GM21717 (cell line): ENCODE measurements at regions not wholly inside any gene's neighbourhood (a gene's known extent, or its start where the extent isn't known, plus 50 kb on each side); places are given as distances from the start of the nearest gene placed in this dataset.
A peak's percentile ranks its signal among the peaks of the same experiment; 100 is the strongest.
"Not testable (repeated sequence)": the region's sequence is repeated elsewhere in the genome, so short reads cannot be mapped to it uniquely, and the experiment has no call there.

Experiments
- ATAC-seq: cut with Tn5 transposase; IDR thresholded peaks from one replicate; pipeline ENCODE4 v1.9.1; 2021; ENCODE audit warnings: mild to moderate bottlenecking, moderate library complexity; ENCODE audit not compliant: unreplicated experiment

GRCh38 chr2:89537862-89538261 is 846.4 kb downstream of the RPIA start:
- not testable (repeated sequence) for ATAC-seq

- ATAC-seq: not testable (repeated sequence)
Measured at GRCh38 chr2:89544110-89544509, 852.6 kb downstream of the RPIA start.

DNA sequence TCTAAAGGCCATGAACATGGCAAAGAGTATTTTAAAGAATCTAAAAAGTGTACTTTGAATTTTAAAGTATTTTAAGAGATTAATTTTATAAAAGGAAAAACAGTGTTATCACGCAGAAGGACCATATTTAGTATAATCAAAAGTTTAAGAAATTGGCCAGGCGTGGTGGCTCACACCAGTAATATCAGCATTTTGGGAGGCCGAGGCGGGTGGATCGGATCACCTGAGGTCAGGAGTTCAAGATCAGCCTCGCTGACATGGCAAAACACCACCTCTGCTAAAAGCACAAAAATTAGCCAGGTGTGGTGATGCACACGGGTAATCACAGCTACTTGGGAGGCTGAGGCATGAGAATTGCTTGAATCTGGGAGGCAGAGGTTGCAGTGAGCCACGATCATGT is 887.7 kb downstream of the RPIA start:
- ATAC-seq: not testable (repeated sequence)

GRCh38 chr2:89582816-89583215 is 891.3 kb downstream of the RPIA start:
- ATAC-seq: not testable (repeated sequence)

DNA sequence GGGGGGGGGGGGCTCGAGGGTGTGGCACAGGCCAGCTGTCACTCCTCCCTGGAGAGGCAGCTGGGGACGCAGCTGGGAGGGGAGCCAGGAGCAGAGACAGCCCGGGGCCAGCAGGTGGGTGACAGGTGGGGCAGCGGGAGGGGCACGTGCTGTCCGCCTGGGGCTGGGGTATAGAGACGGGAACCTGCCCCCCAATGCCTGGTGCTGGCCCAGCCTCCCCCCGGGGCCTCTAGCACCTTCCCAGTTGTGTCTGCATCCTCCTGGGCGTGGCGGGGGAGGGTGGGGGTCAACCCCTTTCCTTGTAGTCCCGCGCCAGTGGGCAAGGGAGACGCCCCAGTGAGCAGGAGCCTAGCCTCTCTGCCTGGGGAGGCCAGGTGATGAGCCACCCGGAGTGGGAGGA is 892.6 kb downstream of the RPIA start:
- ATAC-seq: not testable (repeated sequence)

DNA sequence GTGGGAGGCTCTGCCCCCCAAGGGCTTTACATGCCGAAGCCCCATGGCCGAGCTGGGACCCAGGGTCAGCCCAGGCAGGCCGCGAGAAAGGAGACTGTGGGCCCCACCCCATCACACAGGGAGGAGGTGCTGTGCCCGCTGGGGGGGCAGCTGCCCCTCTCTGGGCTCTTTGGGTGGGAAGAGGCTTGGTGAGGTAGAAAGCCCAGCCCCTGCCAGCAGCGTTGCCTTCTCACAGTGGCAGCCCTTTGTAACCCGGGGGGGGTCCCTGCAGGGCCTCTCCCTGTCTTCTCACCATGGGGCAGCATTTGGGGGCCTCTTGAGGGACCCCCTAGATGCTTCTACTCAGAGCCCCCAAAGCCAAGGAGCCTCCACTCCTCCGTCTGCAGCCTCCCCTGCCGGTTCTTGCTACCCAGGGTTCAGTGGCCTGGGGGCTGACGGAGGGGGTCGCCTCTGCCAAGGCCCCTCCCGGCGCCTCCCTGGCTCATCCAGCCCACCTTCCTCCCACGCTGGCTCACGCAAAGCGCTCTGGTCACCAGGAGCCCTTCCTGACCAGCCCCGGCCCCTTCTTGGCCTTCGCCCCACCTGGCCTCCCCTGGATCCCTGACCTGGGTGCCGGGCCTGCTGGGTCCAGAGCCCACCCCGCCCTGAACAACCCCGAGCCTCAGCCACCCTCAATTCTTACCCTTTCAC is 893.5 kb downstream of the RPIA start:
- ATAC-seq: not testable (repeated sequence)

DNA sequence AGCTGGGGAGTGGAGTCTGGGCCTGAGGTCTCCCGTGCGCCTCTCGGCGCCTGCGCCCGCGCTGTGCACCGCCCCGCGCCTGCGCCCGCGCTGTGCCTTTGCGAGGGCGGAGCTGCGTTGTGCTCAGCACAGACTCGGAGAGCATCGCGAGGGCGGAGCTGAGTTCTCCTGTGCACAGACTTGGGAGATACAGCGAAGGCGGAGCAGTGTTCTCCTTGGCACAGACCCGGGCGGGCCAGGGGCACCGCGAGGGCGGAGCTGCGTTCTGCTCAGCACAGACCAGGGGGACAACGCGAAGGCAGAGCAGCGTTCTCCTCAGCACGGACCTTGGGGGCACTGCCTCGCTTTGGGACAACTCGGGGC is 894.1 kb downstream of the RPIA start:
- peak; percentile 93 for ATAC-seq

DNA sequence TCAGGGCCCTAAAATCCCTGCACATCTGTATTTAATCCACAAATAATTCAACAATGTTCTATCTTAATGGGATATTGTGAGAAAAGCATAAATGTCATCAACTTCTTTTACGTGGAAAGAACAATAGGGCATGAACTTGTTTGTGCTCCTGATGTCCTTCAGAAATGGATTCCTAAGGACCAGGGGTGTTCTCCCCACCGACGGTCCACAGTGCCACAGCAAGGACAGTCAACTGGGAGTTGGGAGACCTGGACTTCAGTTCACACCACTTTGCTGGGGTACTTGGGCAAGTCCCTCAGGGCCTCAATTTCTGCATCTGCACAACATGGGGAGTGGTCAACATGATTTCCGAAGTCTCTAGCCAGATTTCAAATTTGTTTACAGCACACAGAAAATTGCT is 908.4 kb downstream of the RPIA start:
- ATAC-seq: not testable (repeated sequence)

- not testable (repeated sequence) for ATAC-seq
Measured at GRCh38 chr2:89606514-89606913, 915.0 kb downstream of the RPIA start.

GRCh38 chr2:89610207-89610926 is 918.9 kb downstream of the RPIA start:
- not testable (repeated sequence) for ATAC-seq

GRCh38 chr2:89610927-89611515 is 919.5 kb downstream of the RPIA start:
- not testable (repeated sequence) for ATAC-seq

DNA sequence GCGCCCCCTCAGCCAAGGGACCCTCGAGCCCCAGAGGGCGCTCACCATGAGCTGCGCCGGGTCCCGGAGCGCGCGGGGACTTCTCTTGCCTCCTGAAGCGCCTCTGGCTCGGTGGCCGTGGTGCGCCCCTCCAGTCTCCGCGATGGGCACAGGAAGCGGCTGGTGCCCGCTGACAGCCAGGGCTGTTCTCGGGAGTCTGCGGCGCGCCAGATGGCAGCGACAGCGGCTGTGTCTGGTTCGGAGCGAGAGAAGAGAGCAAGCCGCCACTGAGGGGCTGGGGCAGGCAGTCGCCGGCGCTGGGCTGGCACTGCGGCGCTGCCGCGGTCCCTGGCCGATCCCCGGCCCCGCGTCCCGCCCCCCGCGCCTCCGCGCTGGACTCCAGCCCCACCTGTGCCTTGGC is 920.2 kb downstream of the RPIA start:
- ATAC-seq: not testable (repeated sequence)

DNA sequence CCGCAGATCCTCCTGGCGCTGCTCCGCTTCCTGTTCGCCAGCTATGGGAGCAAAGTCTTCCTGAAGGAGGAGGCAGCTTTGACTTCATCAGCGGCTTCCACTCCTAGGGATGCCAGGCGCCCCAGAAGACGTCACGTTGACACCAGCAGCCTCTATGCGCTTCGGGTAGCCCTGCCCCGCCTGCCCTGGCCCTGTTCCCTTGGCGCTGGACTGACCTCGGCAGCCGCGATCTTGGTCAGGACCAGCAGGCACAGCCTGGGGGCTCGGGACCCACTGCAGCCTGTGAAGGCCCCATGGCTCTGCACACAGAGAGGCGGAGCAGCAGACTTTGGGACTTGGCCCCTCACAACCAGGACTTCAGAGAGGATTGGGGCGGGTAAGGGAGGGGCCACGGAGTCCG is 957.8 kb downstream of the RPIA start:
- ATAC-seq: not testable (repeated sequence)

DNA sequence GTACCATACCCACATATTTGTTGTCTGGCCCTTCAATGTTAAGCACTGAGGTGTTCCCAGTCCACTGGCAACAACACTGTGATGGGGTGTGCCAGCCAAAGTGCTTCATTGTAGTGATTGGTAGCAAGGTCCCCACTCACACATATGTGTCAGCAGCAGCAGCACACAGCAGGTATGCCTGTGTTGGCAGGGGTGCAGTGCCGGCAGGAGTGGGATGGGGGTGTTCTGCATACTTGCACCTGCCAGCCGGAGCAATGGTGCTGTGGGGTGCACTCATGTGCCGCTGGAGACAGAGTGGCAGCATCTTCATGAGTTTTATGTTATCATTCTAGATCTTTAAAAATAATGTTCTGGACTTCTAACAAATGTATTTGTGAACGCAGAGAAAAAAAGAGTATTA is 987.8 kb downstream of the RPIA start:
- ATAC-seq: not testable (repeated sequence)
